HG03442 (cell line): ENCODE measurements at regions not wholly inside any gene's neighbourhood (a gene's known extent, or its start where the extent isn't known, plus 50 kb on each side); places are given as distances from the start of the nearest gene placed in this dataset.

Experiments
- ATAC-seq: cut with Tn5 transposase; IDR thresholded peaks from one replicate; pipeline ENCODE4 v1.9.1; 2021; ENCODE audit warnings: mild to moderate bottlenecking, moderate library complexity; ENCODE audit not compliant: unreplicated experiment

DNA sequence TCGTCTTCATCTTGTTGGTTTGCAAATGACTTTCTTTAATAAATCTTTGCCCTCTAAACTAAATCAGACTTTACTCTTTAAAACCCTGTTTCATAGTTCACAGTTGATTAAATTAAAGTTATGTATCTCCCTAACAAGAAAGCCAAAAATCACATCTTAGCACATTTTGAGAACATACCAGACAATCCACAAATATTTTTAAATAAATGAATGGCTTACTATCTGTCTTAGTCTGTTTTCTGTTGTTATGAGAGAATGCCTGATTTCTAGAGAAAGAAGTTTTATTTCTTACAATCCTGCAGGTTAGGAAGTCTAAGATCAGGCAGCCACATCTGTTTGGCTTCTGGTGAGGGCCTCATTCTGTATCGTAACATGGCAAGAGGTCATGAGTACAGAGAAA, 1090.2 kb upstream of the PIK3C3 start:
- ATAC-seq = no peak

DNA sequence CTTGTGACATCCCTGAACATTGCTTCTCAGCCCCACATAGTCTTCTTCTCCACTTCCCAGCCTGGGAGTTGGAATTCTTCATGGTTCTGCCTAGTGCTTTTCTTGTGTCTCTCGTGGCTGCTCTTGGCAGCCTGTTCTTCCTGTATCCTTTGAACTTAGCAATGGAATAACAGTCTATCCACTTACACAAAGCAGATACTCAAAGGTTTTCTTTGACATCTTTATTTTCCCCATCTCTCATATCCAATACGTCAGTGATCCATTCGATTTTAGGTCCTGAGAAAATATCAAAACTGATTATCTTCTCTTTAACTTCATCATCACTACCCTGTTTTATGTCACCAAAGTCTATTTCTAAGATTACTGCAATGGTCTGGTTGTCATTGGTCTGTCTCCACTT, 1091.2 kb upstream of the PIK3C3 start:
- no peak for ATAC-seq

DNA sequence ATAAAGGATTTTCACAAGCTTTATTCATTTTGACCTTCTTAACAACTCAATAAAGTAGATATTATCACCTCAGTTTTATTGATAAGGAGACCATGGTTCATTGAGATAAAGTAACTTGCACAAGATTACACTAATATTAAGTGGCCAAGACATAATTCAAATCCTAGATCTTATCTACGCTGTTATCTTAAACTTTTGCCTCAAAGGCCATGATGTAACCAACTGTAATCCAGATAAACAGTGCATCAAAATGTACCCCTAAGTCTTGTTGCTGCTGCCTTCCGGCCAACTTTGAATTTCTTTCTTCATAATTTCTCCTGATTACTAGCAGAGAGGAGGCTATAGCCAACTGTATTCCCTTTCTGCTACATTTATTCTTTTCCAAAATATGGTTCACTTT, 1094.8 kb upstream of the PIK3C3 start:
- ATAC-seq = no peak

DNA sequence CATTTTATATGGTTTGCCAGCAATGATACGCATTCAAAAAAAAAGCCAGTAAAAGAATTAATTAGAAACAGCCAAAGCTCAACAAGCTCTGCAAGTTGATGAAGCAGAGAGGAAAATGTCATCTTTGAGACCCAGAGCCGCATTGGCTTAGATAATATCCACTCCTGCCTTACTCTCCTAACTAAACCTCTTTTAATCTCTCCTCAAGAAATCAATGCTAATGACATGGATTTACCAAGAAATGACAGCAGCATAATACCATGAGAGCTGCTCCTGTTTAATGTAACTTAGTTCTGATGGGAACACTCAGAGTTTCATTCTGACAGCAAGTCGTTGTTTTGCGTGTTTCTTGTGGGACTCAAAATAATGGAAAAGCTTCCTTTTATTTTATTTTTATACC, 1099.4 kb upstream of the PIK3C3 start:
- ATAC-seq = no peak

DNA sequence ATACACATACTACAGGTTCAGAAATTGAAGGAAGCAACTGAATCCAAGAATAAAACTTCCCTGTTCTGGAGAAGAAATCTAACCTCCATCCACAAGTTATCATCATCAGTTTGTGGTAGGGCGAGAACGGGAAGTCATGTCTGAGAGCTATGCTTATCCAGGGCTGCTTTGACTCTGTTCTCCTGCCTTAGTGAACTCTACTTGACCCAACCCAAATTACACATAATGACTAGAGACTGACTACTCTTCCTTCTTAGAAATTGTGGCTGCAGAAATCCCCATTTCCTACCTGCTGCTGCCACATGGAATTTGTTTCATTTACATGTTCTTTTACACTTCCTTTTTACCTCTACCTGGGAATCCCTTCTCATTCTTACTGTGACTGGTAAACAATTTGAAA, 1102.6 kb upstream of the PIK3C3 start:
- ATAC-seq = no peak

DNA sequence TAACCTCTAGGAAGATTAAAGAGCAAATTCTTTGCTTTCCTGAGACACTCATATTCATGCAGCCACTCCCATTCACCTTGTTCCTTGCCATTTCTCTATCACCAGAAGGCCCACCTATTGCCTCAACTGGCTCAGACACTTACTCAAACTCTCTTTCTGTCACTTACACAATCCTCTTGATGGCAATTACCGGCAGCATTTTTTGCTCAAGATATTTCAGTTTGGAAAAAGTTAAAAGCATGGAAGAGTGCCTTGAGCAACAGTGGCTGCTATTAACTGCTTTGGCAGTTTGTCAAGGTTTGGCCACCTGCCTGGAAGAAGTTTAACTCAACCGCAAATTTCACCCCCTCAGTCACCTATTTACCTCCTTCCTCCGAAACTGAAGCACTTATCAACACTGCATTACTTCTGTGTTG, 1104.0 kb upstream of the PIK3C3 start:
- ATAC-seq = no peak

DNA sequence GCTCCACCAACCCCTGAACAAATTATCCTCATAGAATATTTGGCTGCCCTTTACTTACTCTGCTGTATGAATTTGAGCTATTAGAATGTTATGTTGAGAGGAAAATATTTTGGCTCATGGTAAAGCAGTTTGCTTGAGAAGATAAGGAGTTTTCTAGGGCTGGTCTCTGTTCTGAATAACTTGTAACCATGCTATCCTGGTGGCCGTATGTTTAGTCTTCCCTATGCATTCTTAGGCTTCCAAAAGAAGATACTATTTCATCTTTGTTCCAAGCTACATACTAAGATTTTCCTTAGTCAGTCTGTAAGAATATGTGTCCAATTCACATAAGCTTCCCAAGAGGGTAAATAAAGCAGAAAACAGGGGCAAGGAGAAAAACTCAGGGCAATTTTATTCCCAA, 1105.1 kb upstream of the PIK3C3 start:
- ATAC-seq = no peak

DNA sequence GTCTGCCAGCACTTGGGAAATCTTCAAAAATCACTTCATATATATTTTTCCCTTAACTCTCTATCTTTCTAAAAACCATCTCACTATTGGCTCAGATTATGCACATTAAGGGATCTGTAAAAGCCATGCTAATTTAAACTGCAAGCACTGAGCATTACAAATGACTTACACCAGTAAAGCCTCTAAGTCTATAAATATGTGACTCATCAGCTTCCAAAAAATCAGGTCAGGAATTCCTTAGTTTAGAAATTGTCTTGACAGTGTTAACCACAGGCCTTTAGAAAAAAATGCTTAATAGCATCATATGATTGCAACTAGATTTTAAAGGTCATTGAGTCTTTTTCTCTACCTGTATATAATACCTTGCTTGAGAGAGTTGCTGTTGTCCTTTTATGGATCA, 1113.6 kb upstream of the PIK3C3 start:
- no peak for ATAC-seq

DNA sequence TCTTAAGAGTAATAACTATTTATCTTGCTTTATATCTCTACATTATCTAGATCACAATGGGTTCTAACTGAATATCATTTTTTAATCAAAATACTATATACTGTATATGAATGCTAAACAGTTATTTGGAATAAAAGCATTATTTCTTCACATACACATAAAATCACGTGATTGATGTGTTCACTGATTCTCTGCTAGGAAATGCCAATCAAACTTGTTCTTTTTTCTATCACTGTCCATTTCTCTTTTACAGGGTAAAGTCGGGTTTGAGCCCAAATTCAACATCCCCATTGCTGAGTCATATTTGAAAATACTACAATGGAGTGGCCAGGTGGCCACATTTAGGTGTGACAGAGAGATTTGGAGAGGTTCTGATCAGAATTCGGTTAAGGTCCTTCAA, 1114.0 kb upstream of the PIK3C3 start:
- ATAC-seq = no peak

DNA sequence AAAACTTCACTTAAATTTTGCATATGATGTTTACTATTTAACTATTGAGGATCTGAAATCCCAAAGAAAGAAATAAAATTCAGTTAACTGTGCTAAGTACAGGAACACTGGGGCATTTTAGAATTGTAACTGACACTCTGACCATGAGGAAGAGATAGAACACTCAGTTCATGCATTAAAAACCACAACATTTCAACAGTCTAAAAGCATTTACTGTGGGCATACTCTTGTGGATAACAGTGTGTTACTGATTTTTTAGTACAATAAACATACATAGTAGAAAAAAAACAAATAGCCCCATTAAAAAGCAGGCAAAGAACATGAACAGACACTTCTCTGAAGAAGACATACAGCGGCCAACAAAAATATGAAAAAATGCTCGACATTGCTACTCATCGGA, 1122.7 kb upstream of the PIK3C3 start:
- no peak for ATAC-seq

DNA sequence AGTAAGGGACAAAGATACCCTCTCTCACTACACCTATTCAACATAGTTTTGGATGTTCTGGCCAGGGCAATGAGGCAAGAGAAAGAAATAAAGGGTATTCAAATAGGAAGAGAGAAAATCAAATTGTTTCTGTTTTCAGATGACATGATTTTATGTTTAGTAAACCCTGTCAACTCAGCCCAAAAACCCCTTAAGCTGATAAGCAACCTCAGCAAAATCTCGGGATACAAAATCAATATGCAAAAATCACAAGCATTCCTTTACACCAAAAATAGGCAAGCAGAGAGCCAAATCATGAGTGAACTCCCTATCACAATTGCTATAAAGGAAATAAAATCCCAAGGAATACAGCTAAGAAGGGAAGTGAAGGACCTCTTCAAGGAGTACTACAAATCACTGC, 1130.7 kb upstream of the PIK3C3 start:
- ATAC-seq = no peak

DNA sequence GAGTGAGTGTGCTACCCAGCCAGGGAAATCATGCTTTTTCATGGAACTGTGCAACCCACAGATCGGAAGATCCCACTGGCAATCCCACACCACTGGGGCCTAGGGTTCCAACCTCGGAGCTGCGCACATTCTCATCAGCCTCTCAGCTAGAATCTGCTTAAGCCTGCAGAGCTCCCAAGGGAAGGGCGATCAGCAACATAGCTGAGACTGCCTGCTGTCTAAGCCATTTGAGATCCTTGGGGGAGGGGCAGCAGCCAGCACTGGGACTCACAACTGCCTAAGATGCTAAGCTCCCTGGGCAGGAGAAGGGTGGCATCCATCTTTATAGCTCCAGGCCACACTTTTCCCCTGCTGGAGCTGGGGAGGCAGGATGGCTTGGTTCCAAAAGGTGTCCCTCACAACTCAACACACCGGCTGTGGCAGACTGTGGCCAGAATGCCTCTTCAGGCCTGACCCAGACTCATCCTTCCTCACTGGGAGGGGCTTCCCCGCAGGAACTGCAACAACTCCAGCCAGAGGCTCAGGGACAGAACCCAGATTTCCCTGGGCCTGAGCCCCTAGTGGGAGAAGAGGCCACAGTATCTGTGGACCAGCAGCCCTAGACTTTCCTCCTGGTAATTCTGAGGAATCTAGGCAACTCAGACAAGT, 1133.3 kb upstream of the PIK3C3 start:
- no peak for ATAC-seq

DNA sequence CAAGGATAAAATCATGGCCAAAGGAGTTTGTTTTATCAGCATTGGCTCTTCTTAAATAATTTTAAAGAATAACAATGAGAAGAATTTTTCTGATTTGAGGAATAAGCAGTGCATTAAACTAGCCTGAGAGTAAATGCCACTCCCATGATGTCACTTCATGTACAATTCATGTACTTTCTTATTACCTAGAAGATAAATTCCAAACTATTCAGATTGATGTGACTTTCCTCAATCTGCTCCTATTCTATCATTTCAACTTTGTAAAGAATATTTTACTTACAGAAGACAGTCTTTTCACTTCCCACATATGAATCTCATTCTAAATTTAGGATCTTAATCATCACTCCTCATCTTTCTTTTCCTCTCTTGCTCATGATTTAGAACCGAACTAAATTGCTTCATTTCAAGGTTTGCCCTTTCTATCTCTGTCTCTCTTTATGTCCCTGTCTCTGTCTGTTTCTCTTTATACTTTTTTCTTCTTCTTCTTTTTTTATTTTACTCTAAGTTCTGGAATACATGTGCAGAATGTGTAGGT, 1142.0 kb upstream of the PIK3C3 start:
- ATAC-seq = no peak

DNA sequence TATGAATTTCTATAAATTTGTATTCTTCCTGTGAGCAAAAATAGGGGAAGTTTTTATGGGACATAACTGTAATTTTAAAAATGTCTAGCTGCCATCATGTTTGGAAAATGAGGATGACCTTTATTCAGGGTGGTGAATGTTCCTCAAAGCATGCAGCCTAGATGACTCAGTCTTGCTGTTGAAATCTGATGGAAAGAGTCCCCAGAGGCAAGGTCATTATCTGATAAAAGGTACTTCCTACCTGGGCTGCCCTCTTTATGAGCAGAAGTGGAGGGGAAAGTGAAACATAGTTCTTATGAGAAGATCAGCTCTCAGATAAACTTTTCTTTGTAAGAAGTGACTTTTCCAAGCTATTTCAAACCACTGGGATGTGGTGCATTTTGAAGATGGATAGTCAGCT, 1144.7 kb upstream of the PIK3C3 start:
- ATAC-seq = no peak

DNA sequence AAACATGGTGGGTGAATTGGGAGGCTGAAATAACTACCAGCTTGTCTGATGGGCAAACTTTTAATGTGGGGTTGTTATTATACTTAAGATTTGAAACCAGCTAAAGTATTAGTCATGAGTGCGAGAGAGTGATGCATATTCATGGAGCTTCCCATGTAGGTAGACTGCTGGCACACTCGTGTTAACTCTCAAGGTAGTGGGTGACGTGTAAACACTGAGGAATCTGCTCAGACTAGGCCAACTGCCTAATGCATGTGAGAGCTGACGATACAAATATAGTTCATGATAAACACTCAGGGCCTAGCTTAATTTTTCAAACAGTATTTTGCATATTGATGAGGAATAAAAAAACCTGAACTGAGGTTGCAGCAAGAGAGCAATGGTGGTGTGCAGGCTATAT, 1165.7 kb upstream of the PIK3C3 start:
- no peak for ATAC-seq

DNA sequence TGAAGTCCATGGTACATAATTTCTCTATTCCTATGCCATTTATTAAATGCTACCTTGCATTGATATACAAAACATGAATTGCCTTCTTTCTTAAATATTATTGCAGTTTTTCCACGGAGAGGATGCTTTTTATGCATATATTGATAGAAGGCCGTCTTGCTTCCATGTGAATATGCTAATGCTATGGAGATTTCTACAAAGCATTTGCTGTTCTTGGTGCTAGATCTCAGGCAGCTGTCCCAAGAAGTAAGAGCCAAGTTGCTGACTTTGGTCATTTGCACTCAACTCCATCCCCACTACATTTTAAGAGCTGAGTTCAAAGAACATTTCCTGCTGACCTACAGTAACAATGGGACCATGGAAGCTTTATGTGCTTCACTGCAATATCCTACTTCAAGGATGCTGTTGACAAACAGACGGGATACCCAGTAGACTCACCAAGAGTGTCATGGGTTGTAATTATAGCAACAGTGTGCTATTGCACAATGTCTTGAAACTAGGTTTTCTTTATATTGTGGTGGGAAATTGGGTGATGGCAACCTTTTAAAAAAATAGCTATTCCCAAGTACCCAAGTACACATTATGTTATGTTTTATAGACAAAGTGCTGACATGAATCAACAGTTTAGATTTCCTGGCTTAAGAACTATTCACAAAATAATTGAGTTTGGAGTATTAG, 1172.4 kb upstream of the PIK3C3 start:
- no peak for ATAC-seq

DNA sequence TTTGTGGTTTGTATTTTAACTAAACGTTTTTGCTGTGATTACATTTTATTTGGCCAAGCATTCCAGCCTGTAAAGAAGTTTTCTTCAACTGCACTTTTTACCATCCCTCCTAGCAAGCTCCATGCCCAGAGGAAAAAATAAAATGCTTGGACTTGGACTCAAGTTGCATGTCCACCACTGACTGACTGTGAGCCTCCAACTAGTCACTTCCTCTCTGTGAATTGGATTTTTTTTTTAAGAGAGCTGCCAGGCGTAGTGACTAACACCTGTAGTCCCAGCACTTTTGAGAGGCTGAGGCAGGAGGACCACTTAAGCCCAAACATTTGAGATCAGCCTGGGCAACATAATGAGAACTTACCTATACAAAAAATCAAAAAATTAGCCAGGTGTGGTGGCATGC, 1185.2 kb upstream of the PIK3C3 start:
- no peak for ATAC-seq

DNA sequence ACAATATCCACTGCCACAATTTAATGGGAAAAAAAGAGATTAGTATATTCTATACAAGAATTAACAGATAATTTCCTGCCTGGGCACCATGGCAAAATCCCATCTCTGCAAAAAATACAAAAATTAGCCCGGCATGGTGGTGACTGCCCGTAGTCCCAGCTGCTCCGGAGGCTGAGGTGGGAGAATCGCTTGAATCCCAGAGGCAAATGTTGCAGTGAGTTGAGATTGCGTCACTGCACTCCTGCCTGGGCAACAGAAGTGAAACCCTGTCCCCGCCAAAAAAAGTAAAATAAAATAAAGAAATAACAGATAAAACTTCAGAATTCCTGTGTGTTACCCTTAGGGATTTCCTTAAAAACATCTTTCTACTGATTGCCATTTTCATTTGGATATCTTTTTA, 1194.8 kb upstream of the PIK3C3 start:
- no peak for ATAC-seq

DNA sequence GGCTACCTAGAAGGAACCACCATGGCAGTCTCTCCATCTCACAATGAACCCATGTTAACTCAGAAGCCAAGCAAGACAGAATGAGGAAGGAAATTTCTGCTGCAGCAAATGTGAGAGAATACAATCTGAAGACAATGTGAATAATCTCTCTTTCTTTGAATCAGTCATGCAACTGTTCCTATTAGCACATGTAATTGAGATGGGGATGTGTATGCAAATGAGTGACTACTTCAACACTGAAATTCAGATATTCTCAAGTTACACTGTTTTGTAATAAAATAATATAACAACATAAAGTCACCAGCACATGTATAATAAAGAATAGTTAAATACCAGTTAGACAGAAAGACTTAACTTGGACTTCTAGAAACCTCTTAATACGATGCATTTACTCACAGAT, 1200.6 kb upstream of the PIK3C3 start:
- no peak for ATAC-seq

DNA sequence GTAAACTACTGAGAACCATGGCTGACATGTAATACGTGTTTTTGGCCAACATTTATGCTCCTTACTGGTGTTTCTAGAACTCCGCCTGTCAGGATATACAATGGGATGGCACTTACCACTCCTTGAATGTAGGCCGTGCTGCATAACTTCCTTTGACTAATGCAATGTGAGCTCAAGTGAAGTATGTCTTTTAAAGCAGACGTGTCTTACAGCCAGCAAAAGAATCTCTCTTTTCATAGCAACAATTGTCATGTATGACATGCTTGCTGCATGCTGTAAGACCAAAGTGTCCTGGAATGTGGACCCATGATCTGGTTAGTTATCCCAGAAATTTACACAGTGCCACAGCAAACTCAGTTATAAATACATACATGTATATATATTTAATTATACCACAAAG, 1202.7 kb upstream of the PIK3C3 start:
- ATAC-seq = no peak

DNA sequence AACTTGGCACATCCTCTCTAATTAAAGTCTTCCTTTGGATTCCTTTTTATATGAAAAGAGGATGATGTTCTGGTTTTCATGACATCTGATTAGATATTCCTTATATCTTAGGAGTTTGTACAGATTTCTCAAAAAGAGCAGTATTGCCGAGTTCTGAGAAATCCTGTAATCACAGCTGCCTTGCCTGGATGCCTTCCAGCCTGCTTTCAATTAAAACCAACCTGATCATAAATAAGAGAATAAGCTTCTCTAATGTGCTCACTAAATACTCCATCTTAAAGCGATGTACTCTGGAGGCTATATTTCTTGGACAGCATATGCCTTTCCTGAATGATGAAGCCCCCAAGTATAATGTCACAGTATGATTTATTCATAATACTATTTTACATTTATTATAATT, 1203.8 kb upstream of the PIK3C3 start:
- ATAC-seq = no peak

DNA sequence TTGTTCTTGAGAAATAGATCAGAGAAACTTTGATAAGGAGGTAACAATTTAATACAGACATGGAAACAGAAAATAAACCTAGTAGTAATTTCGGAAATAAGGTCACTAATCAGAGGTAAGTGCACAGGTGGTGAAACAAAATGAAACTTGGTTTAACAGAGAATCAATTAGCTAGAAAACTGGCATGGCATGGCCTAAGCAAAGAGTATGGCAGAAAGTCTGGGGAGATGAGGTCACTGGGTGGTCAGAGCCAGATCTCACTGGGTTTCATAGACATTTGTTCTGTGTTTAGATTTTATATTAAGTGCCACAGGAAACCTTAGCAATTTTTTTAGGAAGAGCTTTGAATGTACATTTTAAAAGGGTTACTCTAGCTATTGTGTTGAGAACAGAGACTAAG, 1216.0 kb upstream of the PIK3C3 start:
- ATAC-seq = no peak
